HCT116 (cell line): ENCODE measurements at regions not wholly inside any gene's neighbourhood (a gene's known extent, or its start where the extent isn't known, plus 50 kb on each side); places are given as distances from the start of the nearest gene placed in this dataset.

Experiments used
- ATAC-seq: fragments of 200-7000 bp; cut with Tn5 transposase; 2 replicates; pipeline ENCODE4 v1.9.1; 2020; ENCODE audit warnings: mild to moderate bottlenecking, moderate library complexity
- BruUV-seq: library from RNA; stranded (reverse); fragments of 400-500 nt; replicated peaks from 2 replicates; lab custom pipeline; 2021; lab: Mats Ljungman, UMichigan
- CTCF ChIA-PET: fragments of 300-600 bp; sonication (Branson Sonifier 250); formaldehyde crosslinking; loops from one replicate; lab custom pipeline; 2021; ENCODE audit warnings: antibody characterized with exemption; lab: Charles Lee
- POLR2A ChIA-PET: fragments of 300-600, 350-600 bp; sonication (Branson Sonifier 250); formaldehyde crosslinking; loops from one replicate; lab custom pipeline; 2021; ENCODE audit warnings: antibody characterized with exemption; lab: Charles Lee
- RAD21 ChIA-PET, 2 experiments: fragments of 300-600 bp; sonication (Branson Sonifier 250); formaldehyde crosslinking; loops; one replicate each; lab custom pipeline; 2023; ENCODE audit warnings: low total read pairs in 2 of 2; ENCODE audit not compliant: uncharacterized antibody in 2 of 2, unreplicated experiment in 2 of 2, low non-redundant PET in 1 of 2; lab: Charles Lee
- DNase-seq: peaks from one replicate; pipeline ENCODE4 v3.0.0-alpha.2; 2010; ENCODE audit warnings: low read depth, low spot score
- H2AFZ ChIP-seq: fragments of 200-600 bp; shearing (Covaris generic), sonication (generic); 2 replicates; pipeline ENCODE4 v1.6.1; 2017; ENCODE audit warnings: low read depth, mixed run types, mixed read lengths, antibody characterized with exemption, low read length; ENCODE audit not compliant: poor library complexity, severe bottlenecking
- H3K27ac ChIP-seq: 2 replicates; pipeline ENCODE4 v1.5.1; 2012; ENCODE audit warnings: low read depth, low read length
- H3K27me3 ChIP-seq: fragments of 200-600 bp; sonication (generic); 2 replicates; pipeline ENCODE4 v1.6.1; 2016; ENCODE audit warnings: mixed run types, low read length, mixed read lengths; ENCODE audit not compliant: insufficient read depth
- H3K36me3 ChIP-seq, 2 experiments: fragments of 200-500 bp in 1 of 2; fragments of 200-600 bp in 1 of 2; sonication (Bioruptor generic) in 1 of 2; sonication (generic) in 1 of 2; 2 replicates each; pipeline versions ENCODE4 v1.5.1 to v1.6.1; 2014 to 2016; ENCODE audit warnings: low read length in 2 of 2, inconsistent platforms in 1 of 2, mixed read lengths in 1 of 2, mixed run types in 1 of 2; ENCODE audit not compliant: insufficient read depth in 2 of 2, control insufficient read depth in 1 of 2
- H3K4me1 ChIP-seq, 2 experiments: fragments of 200-600 bp in 1 of 2; sonication (generic) in 1 of 2; 2 replicates each; pipeline versions ENCODE4 v1.5.1 to v1.6.1; 2012 to 2017; ENCODE audit warnings: low read length in 2 of 2, inconsistent platforms in 1 of 2, mild to moderate bottlenecking in 1 of 2, mixed read lengths in 1 of 2, mixed run types in 1 of 2, moderate library complexity in 1 of 2; ENCODE audit not compliant: insufficient read depth in 2 of 2, control insufficient read depth in 1 of 2
- H3K4me2 ChIP-seq: fragments of 200-600 bp; sonication (generic); 2 replicates; pipeline ENCODE4 v1.6.1; 2017; ENCODE audit warnings: mixed run types, low read length, mixed read lengths
- H3K4me3 ChIP-seq, 2 experiments: fragments of 200-600 bp in 1 of 2; sonication (generic) in 1 of 2; replicated peaks in 1 of 2; 2 replicates each; pipeline ENCODE4 v1.5.1; 2011 to 2016; ENCODE audit warnings: low read length in 2 of 2, control low read depth in 1 of 2, low read depth in 1 of 2, mild to moderate bottlenecking in 1 of 2, mixed read lengths in 1 of 2, mixed run types in 1 of 2
- H3K79me2 ChIP-seq: fragments of 200-600 bp; sonication (generic); 2 replicates; pipeline ENCODE4 v1.6.1; 2017; ENCODE audit warnings: mild to moderate bottlenecking, mixed run types, low read length, moderate library complexity, mixed read lengths; ENCODE audit not compliant: insufficient read depth
- H3K9ac ChIP-seq: fragments of 200-600 bp; sonication (generic); 2 replicates; pipeline ENCODE4 v1.6.1; 2016; ENCODE audit warnings: low read length, mixed read lengths
- H3K9me2 ChIP-seq: fragments of 200-600 bp; sonication (generic), shearing (Covaris generic); 2 replicates; pipeline ENCODE4 v1.6.1; 2017; ENCODE audit warnings: mixed run types, mild to moderate bottlenecking, moderate library complexity; ENCODE audit not compliant: insufficient read depth
- H3K9me3 ChIP-seq, 2 experiments: fragments of 200-500 bp in 1 of 2; fragments of 200-600 bp in 1 of 2; sonication (Bioruptor generic) in 1 of 2; sonication (generic) in 1 of 2; 2 replicates each; pipeline ENCODE4 v1.6.1; 2014 to 2017; ENCODE audit warnings: low read length in 2 of 2, mixed read lengths in 2 of 2, inconsistent platforms in 1 of 2, low read depth in 1 of 2, mild to moderate bottlenecking in 1 of 2, mixed run types in 1 of 2, moderate library complexity in 1 of 2; ENCODE audit not compliant: control insufficient read depth in 1 of 2, insufficient read depth in 1 of 2
- H4K20me1 ChIP-seq: fragments of 200-600 bp; sonication (generic), shearing (Covaris generic); 2 replicates; pipeline ENCODE4 v1.6.1; 2017; ENCODE audit warnings: mixed run types, mild to moderate bottlenecking, moderate library complexity; ENCODE audit not compliant: insufficient read depth
- ATF3 ChIP-seq: IDR thresholded peaks from 2 replicates; pipeline ENCODE4 v1.6.1; 2012
- CBX3 ChIP-seq: IDR thresholded peaks from 2 replicates; pipeline ENCODE4 v1.6.1; 2012; ENCODE audit warnings: low read depth
- CEBPB ChIP-seq: IDR thresholded peaks from 2 replicates; pipeline ENCODE4 v1.6.1; 2012; ENCODE audit warnings: low read depth
- CTCF ChIP-seq, 3 experiments: fragments of 200-600 bp in 1 of 3; sonication (generic) in 1 of 3; IDR thresholded peaks in 2 of 3; conservative IDR thresholded peaks in 1 of 3; 2 replicates each; pipeline ENCODE4 v1.5.1; 2012 to 2017; ENCODE audit warnings: low read depth in 2 of 3, low read length in 2 of 3, antibody characterized with exemption in 1 of 3, borderline replicate concordance in 1 of 3, control low read depth in 1 of 3, mild to moderate bottlenecking in 1 of 3, mixed read lengths in 1 of 3, mixed run types in 1 of 3, moderate library complexity in 1 of 3; ENCODE audit not compliant: insufficient read depth in 1 of 3
- EGR1 ChIP-seq: IDR thresholded peaks from 2 replicates; pipeline ENCODE4 v1.6.1; 2012; ENCODE audit warnings: low read depth
- ELF1 ChIP-seq: IDR thresholded peaks from 2 replicates; pipeline ENCODE4 v1.6.1; 2012; ENCODE audit warnings: low read depth, borderline replicate concordance
- EZH2phosphoT487 ChIP-seq: fragments of 200-600 bp; IDR thresholded peaks from 2 replicates; pipeline ENCODE4 v1.6.1; 2018; ENCODE audit warnings: antibody characterized with exemption, borderline replicate concordance
- FOSL1 ChIP-seq: IDR thresholded peaks from 2 replicates; pipeline ENCODE4 v1.6.1; 2012; ENCODE audit warnings: low read depth
- MAX ChIP-seq: IDR thresholded peaks from 2 replicates; pipeline ENCODE4 v1.6.1; 2012
- POLR2A ChIP-seq: IDR thresholded peaks from 2 replicates; pipeline ENCODE4 v1.7.0; 2011; ENCODE audit warnings: borderline replicate concordance; ENCODE audit not compliant: insufficient read depth, insufficient read length; ENCODE audit errors: extremely low read depth
- POLR2AphosphoS5 ChIP-seq: IDR thresholded peaks from 2 replicates; pipeline ENCODE4 v1.6.1; 2011; ENCODE audit warnings: mild to moderate bottlenecking, low read depth, low read length, moderate library complexity
- REST ChIP-seq: IDR thresholded peaks from 2 replicates; pipeline ENCODE4 v1.6.1; 2012; ENCODE audit warnings: low read depth
- SP1 ChIP-seq: IDR thresholded peaks from 2 replicates; pipeline ENCODE4 v1.6.1; 2012; ENCODE audit warnings: low read depth
- SRF ChIP-seq: IDR thresholded peaks from 2 replicates; pipeline ENCODE4 v1.6.1; 2012; ENCODE audit warnings: low read depth
- ZBTB33 ChIP-seq: IDR thresholded peaks from 2 replicates; pipeline ENCODE4 v1.6.1; 2011; ENCODE audit warnings: mild to moderate bottlenecking, low read length, moderate library complexity; ENCODE audit not compliant: insufficient replicate concordance; ENCODE audit errors: extremely low read depth
- ZFX ChIP-seq: fragments of 450-650 bp; IDR thresholded peaks from 2 replicates; pipeline ENCODE4 v1.6.1; 2017
- intact Hi-C: fragments of 100-400 bp; cut with micrococcal nuclease; formaldehyde crosslinking; loops from 2 replicates; pipeline ENCODE4 v1.10.0; 2022

- RAD21 ChIA-PET, result no interaction called here
- no peak overlapping the region for H3K9ac ChIP-seq
- no peaks in the 10 kb centered on the region for H3K79me2 ChIP-seq
- no peak for ATAC-seq
- H3K9me3 ChIP-seq, result no peaks in the 10 kb centered on the region
- no peak overlapping the region for H3K4me3 ChIP-seq
- H3K4me2 ChIP-seq, result no peak overlapping the region
- intact Hi-C loops, result no loop called here
- no peak overlapping the region for H2AFZ ChIP-seq
- no peak overlapping the region for H3K27ac ChIP-seq
- DNase-seq, result no peak
- BruUV-seq, result no TSS peak
- POLR2A ChIA-PET, result no interaction called here
- no peaks in the 10 kb centered on the region for H3K9me2 ChIP-seq
- CTCF ChIA-PET, result no interaction called here
- no peaks in the 10 kb centered on the region for H3K27me3 ChIP-seq
- peaks cover 6 to 8% of the 10 kb centered on the region in 2 experiments; a peak in 3 of 4 replicates for H3K4me1 ChIP-seq
- H3K36me3 ChIP-seq, result no peaks in the 10 kb centered on the region
- no peaks in the 10 kb centered on the region for H4K20me1 ChIP-seq
- TF ChIP-seq POLR2AphosphoS5 (no peak), ZBTB33 (no peak), FOSL1 (no peak), ELF1 (no peak), MAX (no peak), CTCF (IDR thresholded peaks at IDR 0.05 in 2 of 3, conservative IDR thresholded peaks at IDR 0.05 in 1 of 3; ENCODE audit: borderline replicate concordance in 1 of 3, insufficient read depth in 1 of 3, low read depth in 2 of 3, low read length in 2 of 3) (no peak), POLR2A (no peak), CBX3 (no peak), CEBPB (no peak), ZFX (no peak), ATF3 (no peak), EZH2phosphoT487 (no peak), SP1 (no peak), EGR1 (no peak), SRF (no peak), REST (no peak)
- TF ChIP-seq, all 23 proteins: peak for 0
Observed at GRCh38 chrX:10750581-10750980, 130.2 kb upstream of the MID1 start.
